ENCODE measurements at regions not wholly inside any gene's neighbourhood (a gene's known extent, or its start where the extent isn't known, plus 50 kb on each side); places are given as distances from the start of the nearest gene placed in this dataset.
"Not testable (repeated sequence)": the region's sequence is repeated elsewhere in the genome, so short reads cannot be mapped to it uniquely, and the experiment has no call there.

- not testable (repeated sequence) for TF ChIP-seq CTCF (IDR thresholded peaks at IDR 0.05; ENCODE audit: low read length); EZH2 (IDR thresholded peaks at IDR 0.05; ENCODE audit: borderline replicate concordance, low read length)
Measured at GRCh38 chr2:97363159-97363558, 226.5 kb downstream of the ANKRD36B start.
